PC-9 (cell line): ENCODE measurements at regions not wholly inside any gene's neighbourhood (a gene's known extent, or its start where the extent isn't known, plus 50 kb on each side); places are given as distances from the start of the nearest gene placed in this dataset.

ENCODE experiments used
- BruUV-seq: library from RNA; stranded (reverse); fragments of 400-500 nt; replicated peaks from 2 replicates; lab custom pipeline; 2021; lab: Mats Ljungman, UMichigan
- CTCF ChIA-PET: fragments of 300-600 bp; sonication (Branson Sonifier 250); formaldehyde crosslinking; loops from one replicate; lab custom pipeline; 2022; ENCODE audit warnings: antibody characterized with exemption; lab: Charles Lee
- POLR2A ChIA-PET: fragments of 300-600 bp; sonication (Branson Sonifier 250); formaldehyde crosslinking; loops from one replicate; lab custom pipeline; 2022; ENCODE audit warnings: antibody characterized with exemption; ENCODE audit not compliant: unreplicated experiment; lab: Charles Lee
- DNase-seq, 2 experiments: peaks; one replicate each; pipeline versions ENCODE4 v3.0.0 to v3.0.0-alpha.2; 2015 to 2022; ENCODE audit warnings: mixed read lengths in 1 of 2
- H2AFZ ChIP-seq: fragments of 200-600 bp; sonication (generic); 2 replicates; pipeline ENCODE4 v1.8.1; 2017; ENCODE audit warnings: antibody characterized with exemption
- H3F3A ChIP-seq: fragments of 200-600 bp; sonication (generic); 2 replicates; pipeline ENCODE4 v1.8.1; 2017; ENCODE audit warnings: antibody characterized with exemption, mild to moderate bottlenecking, low read depth; ENCODE audit not compliant: insufficient read depth
- H3K27ac ChIP-seq: fragments of 200-600 bp; sonication (generic); 2 replicates; pipeline ENCODE4 v1.6.1; 2016; ENCODE audit warnings: mixed run types
- H3K27me3 ChIP-seq: fragments of 200-600 bp; sonication (generic); 2 replicates; pipeline ENCODE4 v1.6.1; 2016; ENCODE audit warnings: low read depth, mixed run types; ENCODE audit not compliant: insufficient read depth
- H3K36me3 ChIP-seq: fragments of 200-600 bp; sonication (generic); 2 replicates; pipeline ENCODE4 v1.6.1; 2016; ENCODE audit warnings: low read depth, mixed run types
- H3K4me1 ChIP-seq: fragments of 200-600 bp; sonication (generic); replicated peaks from 2 replicates; pipeline ENCODE4 v1.6.1; 2016; ENCODE audit warnings: mixed run types; ENCODE audit not compliant: insufficient read depth
- H3K4me2 ChIP-seq: fragments of 200-600 bp; sonication (generic); 2 replicates; pipeline ENCODE4 v1.6.1; 2017; ENCODE audit warnings: mixed run types
- H3K4me3 ChIP-seq: fragments of 200-600 bp; sonication (generic); 2 replicates; pipeline ENCODE4 v1.6.1; 2016; ENCODE audit warnings: mixed run types
- H3K79me2 ChIP-seq: fragments of 200-600 bp; sonication (generic); 2 replicates; pipeline ENCODE4 v1.6.1; 2017; ENCODE audit warnings: low read depth, mixed run types
- H3K9me2 ChIP-seq: fragments of 200-600 bp; sonication (generic); 2 replicates; pipeline ENCODE4 v1.8.1; 2017; ENCODE audit warnings: mild to moderate bottlenecking; ENCODE audit not compliant: insufficient read depth
- H3K9me3 ChIP-seq: fragments of 200-600 bp; sonication (generic); 2 replicates; pipeline ENCODE4 v1.8.1; 2016; ENCODE audit warnings: low read depth; ENCODE audit not compliant: insufficient read depth
- H4K20me1 ChIP-seq: fragments of 200-600 bp; sonication (generic); 2 replicates; pipeline ENCODE4 v1.8.1; 2017; ENCODE audit not compliant: insufficient read depth
- EZH2 ChIP-seq: fragments of 200-600 bp; sonication (generic); IDR thresholded peaks from 2 replicates; pipeline ENCODE4 v1.8.0; 2017; ENCODE audit warnings: antibody characterized with exemption, low read depth
- intact Hi-C: fragments of 100-400 bp; cut with micrococcal nuclease; formaldehyde crosslinking; loops from one replicate; pipeline ENCODE4 v1.10.0; 2022; ENCODE audit not compliant: unreplicated experiment
- TF ChIP-seq, protein P1 (sequence below): fragments of 200-600 bp; sonication (generic); conservative IDR thresholded peaks from 2 replicates; pipeline ENCODE4 v1.6.1; 2017; ENCODE audit warnings: mixed run types, antibody characterized with exemption, mild to moderate bottlenecking, moderate library complexity

GRCh38 chr6:84357631-84358030 is 130.2 kb upstream of the CEP162 start:
- no peaks in the 10 kb centered on the region for H4K20me1 ChIP-seq
- H3K79me2 ChIP-seq, result no peaks in the 10 kb centered on the region
- H3F3A ChIP-seq, result no peaks in the 10 kb centered on the region
- no peak for DNase-seq
- no peaks in the 10 kb centered on the region for H3K9me2 ChIP-seq
- no peak overlapping the region for H2AFZ ChIP-seq
- TF ChIP-seq, protein P1, sequence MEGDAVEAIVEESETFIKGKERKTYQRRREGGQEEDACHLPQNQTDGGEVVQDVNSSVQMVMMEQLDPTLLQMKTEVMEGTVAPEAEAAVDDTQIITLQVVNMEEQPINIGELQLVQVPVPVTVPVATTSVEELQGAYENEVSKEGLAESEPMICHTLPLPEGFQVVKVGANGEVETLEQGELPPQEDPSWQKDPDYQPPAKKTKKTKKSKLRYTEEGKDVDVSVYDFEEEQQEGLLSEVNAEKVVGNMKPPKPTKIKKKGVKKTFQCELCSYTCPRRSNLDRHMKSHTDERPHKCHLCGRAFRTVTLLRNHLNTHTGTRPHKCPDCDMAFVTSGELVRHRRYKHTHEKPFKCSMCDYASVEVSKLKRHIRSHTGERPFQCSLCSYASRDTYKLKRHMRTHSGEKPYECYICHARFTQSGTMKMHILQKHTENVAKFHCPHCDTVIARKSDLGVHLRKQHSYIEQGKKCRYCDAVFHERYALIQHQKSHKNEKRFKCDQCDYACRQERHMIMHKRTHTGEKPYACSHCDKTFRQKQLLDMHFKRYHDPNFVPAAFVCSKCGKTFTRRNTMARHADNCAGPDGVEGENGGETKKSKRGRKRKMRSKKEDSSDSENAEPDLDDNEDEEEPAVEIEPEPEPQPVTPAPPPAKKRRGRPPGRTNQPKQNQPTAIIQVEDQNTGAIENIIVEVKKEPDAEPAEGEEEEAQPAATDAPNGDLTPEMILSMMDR, result no peak
- TF ChIP-seq EZH2, result no peak
- H3K4me1 ChIP-seq, result no peaks in the 10 kb centered on the region
- intact Hi-C loops, result no loop called here
- no peak overlapping the region for H3K4me3 ChIP-seq
- no peaks in the 10 kb centered on the region for H3K36me3 ChIP-seq
- no peaks in the 10 kb centered on the region for H3K9me3 ChIP-seq
- ChIA-PET CTCF (no interaction called here), POLR2A (no interaction called here)
- no peaks in the 10 kb centered on the region for H3K27me3 ChIP-seq
- no peak overlapping the region for H3K4me2 ChIP-seq
- no TSS peak for BruUV-seq
- no peak overlapping the region for H3K27ac ChIP-seq

DNA sequence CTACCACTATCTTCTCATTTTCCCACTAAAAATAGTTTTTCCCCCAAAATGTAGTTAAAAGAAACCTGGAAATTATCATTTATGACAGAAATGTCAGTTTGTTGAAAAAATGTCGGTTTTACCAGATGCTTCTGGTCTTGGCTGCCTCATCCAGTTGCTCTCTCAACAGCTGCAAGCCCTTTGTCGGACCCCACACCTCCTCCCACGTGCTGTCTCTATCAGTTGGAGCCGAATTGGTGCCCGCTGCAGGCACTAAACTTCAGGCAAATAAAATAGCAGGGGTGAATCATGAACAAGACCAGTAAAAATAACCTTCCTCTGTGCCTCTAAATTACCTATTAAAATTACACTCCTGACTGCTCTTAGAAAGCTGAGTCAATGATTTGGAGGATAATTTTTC is 129.5 kb upstream of the CEP162 start:
- no peak overlapping the region for H2AFZ ChIP-seq
- POLR2A ChIA-PET, result no interaction called here
- H3K4me3 ChIP-seq, result no peak overlapping the region
- no peak for TF ChIP-seq EZH2
- TF ChIP-seq, protein P1, result no peak
- no peak overlapping the region for H3K4me2 ChIP-seq
- DNase-seq, result no peak
- H3K27me3 ChIP-seq, result no peaks in the 10 kb centered on the region
- H3F3A ChIP-seq, result no peaks in the 10 kb centered on the region
- H3K27ac ChIP-seq, result no peak overlapping the region
- H3K9me3 ChIP-seq, result no peaks in the 10 kb centered on the region
- no peaks in the 10 kb centered on the region for H3K9me2 ChIP-seq
- H4K20me1 ChIP-seq, result no peaks in the 10 kb centered on the region
- H3K79me2 ChIP-seq, result no peaks in the 10 kb centered on the region
- BruUV-seq, result no TSS peak
- no peaks in the 10 kb centered on the region for H3K36me3 ChIP-seq
- intact Hi-C loops, result no loop called here
- CTCF ChIA-PET, result no interaction called here
- no peaks in the 10 kb centered on the region for H3K4me1 ChIP-seq

- TF ChIP-seq EZH2, result no peak
- TF ChIP-seq, protein P1, result no peak
- DNase-seq, result no peak
Measured at GRCh38 chr6:84353459-84354423, 126.3 kb upstream of the CEP162 start.

More at GRCh38 chr6:84353459-84354423, 126.3 kb upstream of the CEP162 start:
- intact Hi-C loops, result no loop called here
- Histone ChIP-seq H3K36me3 (no peaks in the 10 kb centered on the region), H2AFZ (no peak overlapping the region), H3K9me2 (no peaks in the 10 kb centered on the region), H3K4me1 (no peaks in the 10 kb centered on the region), H3K9me3 (no peaks in the 10 kb centered on the region), H3K27ac (no peak overlapping the region), H3K27me3 (no peaks in the 10 kb centered on the region), H4K20me1 (no peaks in the 10 kb centered on the region), H3K4me2 (no peak overlapping the region), H3K79me2 (no peaks in the 10 kb centered on the region), H3F3A (no peaks in the 10 kb centered on the region), H3K4me3 (no peak overlapping the region)
- BruUV-seq, result no TSS peak
- CTCF ChIA-PET, result no interaction called here
- POLR2A ChIA-PET, result no interaction called here
